Uterus (tissue), 3 donors: ENCODE measurements at regions not wholly inside any gene's neighbourhood (a gene's known extent, or its start where the extent isn't known, plus 50 kb on each side); places are given as distances from the start of the nearest gene placed in this dataset.

Experiments used
- DNase-seq, 2 donors: peaks; one replicate each; pipeline ENCODE4 v3.0.0-alpha.2; 2019 to 2020
- H3K27ac ChIP-seq, 2 donors: fragments of 200-600 bp; sonication (generic); 1 replicate in 1 of 2; 2 replicates in 1 of 2; pipeline ENCODE4 v1.5.1; 2016 to 2018
- H3K27me3 ChIP-seq, 2 donors: fragments of 200-600 bp; sonication (generic); one replicate each; pipeline ENCODE4 v1.5.1; 2018 to 2019; ENCODE audit warnings: control low read depth in 1 of 2
- H3K36me3 ChIP-seq, 2 donors: fragments of 200-600 bp; sonication (generic); one replicate each; pipeline ENCODE4 v1.5.1; 2019; ENCODE audit warnings: control low read depth in 1 of 2
- H3K4me1 ChIP-seq, 2 donors: fragments of 200-600 bp; sonication (generic); one replicate each; pipeline ENCODE4 v1.5.1; 2018 to 2019; ENCODE audit warnings: control low read depth in 1 of 2
- H3K4me3 ChIP-seq, 2 donors: fragments of 200-600 bp; sonication (generic); 1 replicate in 1 of 2; 2 replicates in 1 of 2; pipeline ENCODE4 v1.5.1; 2018 to 2019; ENCODE audit warnings: mild to moderate bottlenecking in 1 of 2
- H3K9me3 ChIP-seq, 2 donors: fragments of 200-600 bp; sonication (generic); one replicate each; pipeline ENCODE4 v1.5.1; 2019; ENCODE audit warnings: control low read depth in 1 of 2
- CTCF ChIP-seq, 4 experiments: fragments of 200-600 bp in 2 of 4; fragments of 450-650 bp in 2 of 4; sonication (generic) in 2 of 4; IDR thresholded peaks; one replicate each; pipeline ENCODE4 v1.5.1; 2016 to 2019; ENCODE audit warnings: antibody characterized with exemption in 4 of 4, mild to moderate bottlenecking in 2 of 4, moderate library complexity in 1 of 4
- POLR2A ChIP-seq, 2 donors: fragments of 450-650 bp; IDR thresholded peaks; one replicate each; pipeline ENCODE4 v1.6.1; 2016; ENCODE audit warnings: antibody characterized with exemption in 2 of 2, mild to moderate bottlenecking in 1 of 2, moderate library complexity in 1 of 2
- intact Hi-C: fragments of 100-400 bp; cut with DNase I; formaldehyde crosslinking; loops from one replicate; pipeline ENCODE4 v1.15.1; 2023; ENCODE audit warnings: low total_unique reads
- donor health status: DM: yes; HTN: yes; CAD: no.

DNA sequence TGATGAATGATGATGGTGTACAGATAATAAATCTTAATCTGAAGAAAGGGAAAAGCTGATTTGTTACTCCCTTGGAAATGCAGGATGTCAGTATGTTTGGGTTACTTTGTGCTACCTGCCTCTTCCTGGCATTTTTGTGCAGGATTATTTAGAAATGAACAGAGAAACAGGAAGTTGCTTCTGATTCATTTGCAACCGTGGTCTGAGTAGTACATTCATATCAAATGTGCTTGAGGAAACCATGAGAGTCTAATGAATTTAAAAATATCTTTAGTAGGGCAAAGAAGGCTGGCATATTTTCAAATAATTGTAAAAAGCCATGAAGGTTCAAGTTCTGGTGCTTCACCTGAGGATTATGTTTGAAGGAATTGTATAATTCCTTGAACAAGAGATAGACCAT is 391.6 kb downstream of the TMEM161B start:
- H3K4me3 ChIP-seq = no peak overlapping the region
- H3K36me3 ChIP-seq = no peaks in the 10 kb centered on the region
- H3K27ac ChIP-seq = no peak overlapping the region
- TF ChIP-seq POLR2A (IDR thresholded peaks at IDR 0.05) = no peak
- no peak for TF ChIP-seq CTCF (IDR thresholded peaks at IDR 0.05)
- no peak for DNase-seq
- no peaks in the 10 kb centered on the region for H3K27me3 ChIP-seq
- H3K4me1 ChIP-seq = no peaks in the 10 kb centered on the region
- H3K9me3 ChIP-seq = no peaks in the 10 kb centered on the region
- intact Hi-C loops = no loop called here

GRCh38 chr5:87876616-87877015 is 392.0 kb downstream of the TMEM161B start:
- H3K36me3 ChIP-seq = no peaks in the 10 kb centered on the region
- H3K4me1 ChIP-seq = no peaks in the 10 kb centered on the region
- H3K4me3 ChIP-seq = no peak overlapping the region
- no peak for DNase-seq
- TF ChIP-seq POLR2A (IDR thresholded peaks at IDR 0.05) (no peak), CTCF (IDR thresholded peaks at IDR 0.05) (no peak)
- no peaks in the 10 kb centered on the region for H3K27me3 ChIP-seq
- H3K9me3 ChIP-seq = no peaks in the 10 kb centered on the region
- intact Hi-C loops = no loop called here
- no peak overlapping the region for H3K27ac ChIP-seq

DNA sequence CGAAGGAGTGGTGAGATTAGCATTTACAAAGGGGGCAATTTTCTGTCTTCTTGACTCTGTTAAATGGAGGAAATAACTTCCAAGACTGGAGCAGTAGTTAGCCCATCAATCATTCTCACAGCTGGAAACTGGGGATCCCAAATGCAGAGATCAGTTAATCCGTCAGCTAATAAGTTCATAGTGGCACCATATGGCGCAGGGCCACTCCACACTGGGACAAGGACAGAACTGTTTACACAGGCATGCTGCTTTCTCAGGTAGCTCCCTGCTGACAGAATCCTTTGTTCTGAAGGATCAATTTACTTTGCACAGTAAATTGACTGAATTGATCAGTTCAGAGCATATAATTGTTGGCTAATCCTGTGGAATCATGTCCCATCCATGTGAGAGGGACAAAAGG is 395.7 kb downstream of the TMEM161B start:
- no peak for DNase-seq
- Histone ChIP-seq H3K27ac (no peak overlapping the region), H3K4me1 (no peaks in the 10 kb centered on the region), H3K27me3 (no peaks in the 10 kb centered on the region), H3K9me3 (no peaks in the 10 kb centered on the region), H3K4me3 (no peak overlapping the region), H3K36me3 (no peaks in the 10 kb centered on the region)
- TF ChIP-seq POLR2A (IDR thresholded peaks at IDR 0.05) (no peak), CTCF (IDR thresholded peaks at IDR 0.05) (no peak)
- intact Hi-C loops = no loop called here

DNA sequence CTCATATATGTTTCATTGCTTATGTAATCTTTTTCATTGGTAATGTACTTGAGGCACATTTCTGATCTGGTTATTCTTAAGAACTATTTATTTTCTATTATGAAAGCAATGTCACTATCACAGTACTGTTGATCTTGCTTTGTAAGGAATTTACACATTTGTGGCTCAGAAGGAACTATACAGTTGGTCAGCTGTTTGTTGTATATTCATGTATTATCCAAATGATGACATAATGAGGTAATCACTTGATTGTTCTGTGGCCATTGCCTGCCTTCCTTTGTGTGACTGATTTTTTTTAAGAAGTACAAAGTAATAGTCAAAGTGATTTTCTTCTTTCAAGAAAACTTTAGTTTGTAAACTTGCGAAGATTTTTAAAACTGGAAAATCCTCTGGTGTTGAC is 399.9 kb downstream of the TMEM161B start:
- H3K4me3 ChIP-seq = no peak overlapping the region
- H3K9me3 ChIP-seq = no peaks in the 10 kb centered on the region
- no peaks in the 10 kb centered on the region for H3K4me1 ChIP-seq
- H3K27ac ChIP-seq = no peak overlapping the region
- intact Hi-C loops = no loop called here
- no peaks in the 10 kb centered on the region for H3K27me3 ChIP-seq
- no peak for DNase-seq
- no peaks in the 10 kb centered on the region for H3K36me3 ChIP-seq
- TF ChIP-seq CTCF (IDR thresholded peaks at IDR 0.05) (no peak), POLR2A (IDR thresholded peaks at IDR 0.05) (no peak)

DNA sequence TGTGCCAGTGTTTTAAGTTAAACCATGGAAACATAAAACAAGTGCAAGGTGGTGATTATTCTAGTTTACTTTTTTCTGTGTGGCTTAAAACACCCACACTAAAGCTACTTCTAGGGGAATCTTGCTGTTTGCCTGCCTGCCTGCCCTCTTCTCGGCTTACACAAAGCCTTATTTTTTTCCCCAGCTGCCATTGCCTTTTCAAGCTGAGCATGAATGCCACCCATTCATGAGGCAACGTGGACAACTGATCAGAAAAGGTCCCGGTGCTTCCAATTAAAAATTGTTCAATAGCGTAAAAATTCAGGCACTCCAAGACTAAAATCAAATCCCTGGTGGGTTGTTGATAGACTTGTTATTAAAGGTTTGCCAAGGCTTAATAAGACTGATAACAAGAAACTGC is 401.4 kb downstream of the TMEM161B start:
- no peaks in the 10 kb centered on the region for H3K27me3 ChIP-seq
- H3K27ac ChIP-seq = no peak overlapping the region
- TF ChIP-seq POLR2A (IDR thresholded peaks at IDR 0.05) = no peak
- TF ChIP-seq CTCF (IDR thresholded peaks at IDR 0.05) = no peak
- H3K4me3 ChIP-seq = no peak overlapping the region
- H3K36me3 ChIP-seq = no peaks in the 10 kb centered on the region
- no peaks in the 10 kb centered on the region for H3K4me1 ChIP-seq
- no peaks in the 10 kb centered on the region for H3K9me3 ChIP-seq
- intact Hi-C loops = no loop called here
- DNase-seq = no peak
